GM13977 (cell line): ENCODE measurements at regions not wholly inside any gene's neighbourhood (a gene's known extent, or its start where the extent isn't known, plus 50 kb on each side); places are given as distances from the start of the nearest gene placed in this dataset.

ENCODE experiments used
- DNase-seq: peaks from one replicate; pipeline ENCODE4 v3.0.0; 2012; ENCODE audit warnings: low spot score
- CTCF ChIP-seq: IDR thresholded peaks from 2 replicates; pipeline ENCODE4 v1.5.1; 2012; ENCODE audit warnings: mild to moderate bottlenecking, control low read depth; ENCODE audit not compliant: insufficient read depth; ENCODE audit errors: extremely low read depth, missing control alignments
- in situ Hi-C: fragments of 300-500 bp; cut with MboI; formaldehyde crosslinking; loops from one replicate; pipeline ENCODE4 v1.12.0; 2022; ENCODE audit warnings: low sequenced_read_pairs, low pct_unique_long_range_greater_than_20kb, mixed read lengths, inconsistent platforms; ENCODE audit not compliant: unreplicated experiment

DNA sequence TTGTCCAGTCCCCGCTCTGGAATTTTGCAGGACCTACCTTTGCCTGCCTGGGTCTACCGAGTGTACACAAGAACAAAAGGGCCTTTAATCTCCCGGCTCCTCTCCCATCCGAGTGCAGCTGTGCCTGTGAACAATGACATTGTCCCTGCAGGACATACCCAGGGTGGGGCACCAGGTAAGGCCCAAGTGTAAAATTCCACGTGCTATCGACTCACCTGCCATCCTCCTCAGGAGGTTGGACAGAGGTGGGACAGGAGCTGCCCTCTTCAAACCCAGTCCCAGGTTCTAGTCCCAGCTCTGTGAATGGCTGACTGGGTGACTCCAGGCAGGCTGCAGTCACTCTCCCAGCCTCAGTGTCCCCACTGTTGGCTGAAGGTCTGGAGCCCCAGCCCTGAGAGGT lies 159.6 kb upstream of the ALDH1B1 start:
- no peak for TF ChIP-seq CTCF
- DNase-seq = no peak
- in situ Hi-C loops = no loop called here

DNA sequence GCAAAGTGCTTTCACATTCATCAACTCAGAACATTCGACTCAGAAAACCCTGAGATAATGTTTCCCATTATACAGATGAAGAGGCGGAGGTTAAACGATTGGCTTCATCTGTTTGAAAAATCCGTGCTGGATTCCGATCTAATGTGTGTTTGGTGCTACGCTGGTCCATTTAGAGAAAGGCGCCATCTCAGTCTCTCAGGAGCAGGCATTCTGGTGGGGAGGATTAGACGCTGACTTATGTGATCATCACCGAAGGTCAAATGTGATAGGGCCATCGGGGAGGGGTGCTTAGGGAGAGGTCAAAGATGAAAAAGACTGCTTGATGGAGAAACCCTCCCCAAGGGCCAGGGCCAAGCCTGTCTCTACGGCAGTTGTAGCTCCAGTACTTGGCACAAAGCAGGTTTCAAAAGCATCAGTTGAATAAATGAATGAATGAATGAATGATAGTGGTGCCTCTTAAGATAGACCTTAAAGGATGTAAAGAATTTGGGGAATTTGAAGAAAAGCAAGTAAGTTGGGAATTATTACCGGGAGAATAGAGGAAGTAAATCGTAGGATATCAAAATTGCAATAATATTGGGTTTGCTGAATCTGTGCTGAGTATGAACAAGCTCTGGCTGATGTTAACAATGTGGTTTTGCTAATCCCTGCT lies 160.6 kb upstream of the SHB start:
- in situ Hi-C loops = no loop called here

GRCh38 chr9:38229104-38229500 lies 160.1 kb upstream of the SHB start:
- DNase-seq = no peak
- in situ Hi-C loops = no loop called here
- no peak for TF ChIP-seq CTCF

More for the DNA sequence above, 160.6 kb upstream of the SHB start:
- DNase-seq = no peak
- no peak for TF ChIP-seq CTCF

- in situ Hi-C loops = no loop called here
- no peak for TF ChIP-seq CTCF
- no peak for DNase-seq
Observed at GRCh38 chr9:38228331-38229103, 159.5 kb upstream of the SHB start.

DNA sequence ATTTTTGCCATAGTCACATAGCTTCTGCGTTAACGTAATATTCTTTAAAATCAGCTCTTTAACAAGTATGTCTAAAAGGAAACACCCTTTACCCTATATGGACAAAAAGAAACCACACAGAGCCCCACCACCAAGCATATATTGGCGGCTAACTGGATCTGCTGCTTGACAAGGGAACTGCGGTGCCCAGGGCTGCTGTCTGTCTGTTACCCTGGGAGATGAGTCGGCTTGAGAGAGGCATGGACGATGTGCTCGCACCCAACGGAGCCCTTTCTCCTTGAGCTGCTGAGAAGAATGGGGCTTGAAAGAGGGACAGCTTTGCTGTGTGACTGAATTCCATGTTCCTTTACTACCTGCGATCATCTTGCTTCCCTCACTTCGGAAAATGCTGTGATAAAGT lies 158.6 kb upstream of the SHB start:
- in situ Hi-C loops = no loop called here
- TF ChIP-seq CTCF = no peak
- no peak for DNase-seq

GRCh38 chr9:38227061-38227540 lies 158.1 kb upstream of the SHB start:
- no peak for TF ChIP-seq CTCF
- in situ Hi-C loops = no loop called here
- peak; percentile 61 for DNase-seq
